HG02870 (cell line): ENCODE measurements at regions not wholly inside any gene's neighbourhood (a gene's known extent, or its start where the extent isn't known, plus 50 kb on each side); places are given as distances from the start of the nearest gene placed in this dataset.
"Not testable (repeated sequence)": the region's sequence is repeated elsewhere in the genome, so short reads cannot be mapped to it uniquely, and the experiment has no call there.

Experiments
- ATAC-seq: cut with Tn5 transposase; IDR thresholded peaks from one replicate; pipeline ENCODE4 v1.9.1; 2021; ENCODE audit warnings: mild to moderate bottlenecking, moderate library complexity; ENCODE audit not compliant: unreplicated experiment

- no peak for ATAC-seq
Measured at GRCh38 chr13:87153371-87153770, 517.8 kb upstream of the SLITRK5 start.

GRCh38 chr13:87166348-87166747, 504.8 kb upstream of the SLITRK5 start:
- ATAC-seq = no peak

- ATAC-seq = no peak
Measured at GRCh38 chr13:87168390-87168789, 502.8 kb upstream of the SLITRK5 start.

GRCh38 chr13:87169337-87169736, 501.8 kb upstream of the SLITRK5 start:
- no peak for ATAC-seq

- no peak for ATAC-seq
Measured at GRCh38 chr13:87172166-87172835, 498.9 kb upstream of the SLITRK5 start.

- not testable (repeated sequence) for ATAC-seq
Measured at GRCh38 chr13:87185138-87185537, 486.0 kb upstream of the SLITRK5 start.

GRCh38 chr13:87186647-87187046, 484.5 kb upstream of the SLITRK5 start:
- ATAC-seq = not testable (repeated sequence)

- ATAC-seq = not testable (repeated sequence)
Measured at GRCh38 chr13:87191485-87191884, 479.7 kb upstream of the SLITRK5 start.

GRCh38 chr13:87198371-87198770, 472.8 kb upstream of the SLITRK5 start:
- ATAC-seq = no peak

- no peak for ATAC-seq
Measured at GRCh38 chr13:87206708-87207107, 464.5 kb upstream of the SLITRK5 start.

- no peak for ATAC-seq
Measured at GRCh38 chr13:87207280-87208003, 463.7 kb upstream of the SLITRK5 start.

- no peak for ATAC-seq
Measured at GRCh38 chr13:87208636-87209035, 462.5 kb upstream of the SLITRK5 start.

GRCh38 chr13:87234981-87235380, 436.2 kb upstream of the SLITRK5 start:
- no peak for ATAC-seq

GRCh38 chr13:87235621-87236020, 435.6 kb upstream of the SLITRK5 start:
- no peak for ATAC-seq

GRCh38 chr13:87244256-87244890, 426.8 kb upstream of the SLITRK5 start:
- ATAC-seq = no peak

GRCh38 chr13:87249847-87250246, 421.3 kb upstream of the SLITRK5 start:
- not testable (repeated sequence) for ATAC-seq

GRCh38 chr13:87255394-87255793, 415.8 kb upstream of the SLITRK5 start:
- no peak for ATAC-seq

- ATAC-seq = no peak
Measured at GRCh38 chr13:87259479-87260083, 411.6 kb upstream of the SLITRK5 start.

- no peak for ATAC-seq
Measured at GRCh38 chr13:87274209-87274819, 396.9 kb upstream of the SLITRK5 start.

- no peak for ATAC-seq
Measured at GRCh38 chr13:87280139-87280538, 391.0 kb upstream of the SLITRK5 start.

GRCh38 chr13:87287721-87288120, 383.4 kb upstream of the SLITRK5 start:
- no peak for ATAC-seq
